GM23338 (cell line): ENCODE measurements at regions not wholly inside any gene's neighbourhood (a gene's known extent, or its start where the extent isn't known, plus 50 kb on each side); places are given as distances from the start of the nearest gene placed in this dataset.

Experiments
- NANOG ChIP-seq: IDR thresholded peaks from 2 replicates; pipeline ENCODE4 v1.6.1; 2016; ENCODE audit warnings: antibody characterized with exemption, borderline replicate concordance
- TF ChIP-seq, protein P1 (sequence below): IDR thresholded peaks from 2 replicates; pipeline ENCODE4 v1.6.1; 2016; ENCODE audit warnings: antibody characterized with exemption

DNA sequence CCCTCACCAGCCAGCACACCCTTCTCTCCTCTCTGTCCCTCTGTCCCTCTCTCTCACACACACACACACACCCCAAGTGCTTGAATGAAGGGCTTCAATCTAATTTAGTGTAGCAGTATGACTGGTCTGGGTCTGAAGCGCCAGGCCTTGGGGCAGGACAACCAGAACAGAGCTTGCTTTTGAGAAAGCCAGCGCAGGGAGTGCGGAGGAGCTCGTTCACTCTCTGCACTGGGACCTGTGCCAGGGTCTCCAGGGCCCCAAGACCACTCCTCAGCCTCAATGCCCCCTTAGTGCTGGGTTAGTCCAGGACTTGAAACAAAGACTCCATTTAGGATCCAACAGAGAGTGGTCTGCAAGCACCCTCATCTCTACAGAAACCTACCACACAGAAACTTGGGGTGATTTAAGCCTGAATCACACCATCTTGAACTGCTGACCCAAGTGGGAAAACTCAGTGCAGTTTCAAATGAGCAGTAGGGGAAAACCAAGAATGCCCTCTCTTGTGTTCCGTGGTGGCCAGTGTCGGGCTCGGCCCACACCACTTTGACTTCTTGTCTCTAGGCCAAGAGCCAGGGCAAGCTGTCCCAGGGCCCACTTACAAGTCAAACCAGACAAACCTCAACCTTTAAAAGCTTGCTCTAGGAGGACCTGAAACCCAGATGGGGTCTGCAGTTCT is 66.6 kb upstream of the WIPF1 start:
- no peak for TF ChIP-seq NANOG
- TF ChIP-seq, protein P1, sequence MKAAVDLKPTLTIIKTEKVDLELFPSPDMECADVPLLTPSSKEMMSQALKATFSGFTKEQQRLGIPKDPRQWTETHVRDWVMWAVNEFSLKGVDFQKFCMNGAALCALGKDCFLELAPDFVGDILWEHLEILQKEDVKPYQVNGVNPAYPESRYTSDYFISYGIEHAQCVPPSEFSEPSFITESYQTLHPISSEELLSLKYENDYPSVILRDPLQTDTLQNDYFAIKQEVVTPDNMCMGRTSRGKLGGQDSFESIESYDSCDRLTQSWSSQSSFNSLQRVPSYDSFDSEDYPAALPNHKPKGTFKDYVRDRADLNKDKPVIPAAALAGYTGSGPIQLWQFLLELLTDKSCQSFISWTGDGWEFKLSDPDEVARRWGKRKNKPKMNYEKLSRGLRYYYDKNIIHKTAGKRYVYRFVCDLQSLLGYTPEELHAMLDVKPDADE: no peak
